ENCODE measurements at regions not wholly inside any gene's neighbourhood (a gene's known extent, or its start where the extent isn't known, plus 50 kb on each side); places are given as distances from the start of the nearest gene placed in this dataset.

- DNase-seq: peak; percentile 35
- no peak overlapping the region for H3K4me3 ChIP-seq (ENCODE audit: insufficient read depth, low read depth, low read length)
- H3K36me3 ChIP-seq (replicated peaks; ENCODE audit: control insufficient read depth, insufficient read depth, low read length): no peaks in the 10 kb centered on the region
- H3K27me3 ChIP-seq (ENCODE audit: control insufficient read depth, insufficient read depth, low read length): no peaks in the 10 kb centered on the region
Observed at GRCh38 chr5:96595300-96596090, 66.7 kb upstream of the CAST start.

GRCh38 chr5:96597438-96598020 lies 64.6 kb upstream of the CAST start:
- H3K36me3 ChIP-seq (replicated peaks; ENCODE audit: control insufficient read depth, insufficient read depth, low read length): no peaks in the 10 kb centered on the region
- no peak for DNase-seq
- H3K4me3 ChIP-seq (ENCODE audit: insufficient read depth, low read depth, low read length): no peak overlapping the region
- H3K27me3 ChIP-seq (ENCODE audit: control insufficient read depth, insufficient read depth, low read length): no peaks in the 10 kb centered on the region

- DNase-seq: no peak
- Histone ChIP-seq H3K36me3 (replicated peaks; ENCODE audit: control insufficient read depth, insufficient read depth, low read length) (no peaks in the 10 kb centered on the region), H3K4me3 (ENCODE audit: insufficient read depth, low read depth, low read length) (no peak overlapping the region), H3K27me3 (ENCODE audit: control insufficient read depth, insufficient read depth, low read length) (no peaks in the 10 kb centered on the region)
Observed at GRCh38 chr5:96601200-96601599, 61.0 kb upstream of the CAST start.

- H3K27me3 ChIP-seq (ENCODE audit: control insufficient read depth, insufficient read depth, low read length): no peaks in the 10 kb centered on the region
- peak; percentile 64 for DNase-seq
- H3K36me3 ChIP-seq (replicated peaks; ENCODE audit: control insufficient read depth, insufficient read depth, low read length): no peaks in the 10 kb centered on the region
- no peak overlapping the region for H3K4me3 ChIP-seq (ENCODE audit: insufficient read depth, low read depth, low read length)
Observed at GRCh38 chr5:96601715-96602244, 60.4 kb upstream of the CAST start.

- no peak for DNase-seq
- H3K4me3 ChIP-seq (ENCODE audit: insufficient read depth, low read depth, low read length): no peak overlapping the region
- no peaks in the 10 kb centered on the region for H3K36me3 ChIP-seq (replicated peaks; ENCODE audit: control insufficient read depth, insufficient read depth, low read length)
- H3K27me3 ChIP-seq (ENCODE audit: control insufficient read depth, insufficient read depth, low read length): no peaks in the 10 kb centered on the region
Observed at GRCh38 chr5:96602776-96603175, 59.4 kb upstream of the CAST start.

- Histone ChIP-seq H3K4me3 (ENCODE audit: insufficient read depth, low read depth, low read length) (no peak overlapping the region), H3K36me3 (replicated peaks; ENCODE audit: control insufficient read depth, insufficient read depth, low read length) (no peaks in the 10 kb centered on the region), H3K27me3 (ENCODE audit: control insufficient read depth, insufficient read depth, low read length) (no peaks in the 10 kb centered on the region)
- no peak for DNase-seq
Observed at GRCh38 chr5:96605144-96605837, 56.9 kb upstream of the CAST start.

- no peak for DNase-seq
Observed at GRCh38 chr5:96609369-96609768, 52.8 kb upstream of the CAST start.

GRCh38 chr5:96610747-96611146 lies 51.4 kb upstream of the CAST start:
- DNase-seq: no peak
- Histone ChIP-seq H3K27me3 (ENCODE audit: control insufficient read depth, insufficient read depth, low read length) (no peaks in the 10 kb centered on the region), H3K4me3 (ENCODE audit: insufficient read depth, low read depth, low read length) (no peak overlapping the region), H3K36me3 (replicated peaks; ENCODE audit: control insufficient read depth, insufficient read depth, low read length) (no peaks in the 10 kb centered on the region)

More at GRCh38 chr5:96609369-96609768, 52.8 kb upstream of the CAST start:
- H3K27me3 ChIP-seq (ENCODE audit: control insufficient read depth, insufficient read depth, low read length): no peaks in the 10 kb centered on the region
- no peaks in the 10 kb centered on the region for H3K36me3 ChIP-seq (replicated peaks; ENCODE audit: control insufficient read depth, insufficient read depth, low read length)
- H3K4me3 ChIP-seq (ENCODE audit: insufficient read depth, low read depth, low read length): no peak overlapping the region

GRCh38 chr5:96611946-96612345 lies 50.2 kb upstream of the CAST start:
- no peak overlapping the region for H3K4me3 ChIP-seq (ENCODE audit: insufficient read depth, low read depth, low read length)
- no peaks in the 10 kb centered on the region for H3K27me3 ChIP-seq (ENCODE audit: control insufficient read depth, insufficient read depth, low read length)
- no peaks in the 10 kb centered on the region for H3K36me3 ChIP-seq (replicated peaks; ENCODE audit: control insufficient read depth, insufficient read depth, low read length)
- DNase-seq: no peak
